HFFc6 (cell line): ENCODE measurements at regions not wholly inside any gene's neighbourhood (a gene's known extent, or its start where the extent isn't known, plus 50 kb on each side); places are given as distances from the start of the nearest gene placed in this dataset.
A peak's percentile ranks its signal among the peaks of the same experiment; 100 is the strongest.

Experiments used
- DNase-seq: peaks from one replicate; pipeline ENCODE4 v3.0.0-alpha.2; 2018
- H3K27ac Mint-ChIP-seq: 2 replicates; pipeline ENCODE4 v1.8.0; 2020; ENCODE audit warnings: mild to moderate bottlenecking, mixed read lengths
- H3K27me3 Mint-ChIP-seq: 2 replicates; pipeline ENCODE4 v1.8.0; 2021; ENCODE audit warnings: mild to moderate bottlenecking, moderate library complexity, mixed read lengths; ENCODE audit not compliant: insufficient read depth
- H3K36me3 Mint-ChIP-seq: 2 replicates; pipeline ENCODE4 v1.8.0; 2021; ENCODE audit warnings: low read depth, mixed read lengths
- H3K4me1 Mint-ChIP-seq: 2 replicates; pipeline ENCODE4 v1.8.0; 2020; ENCODE audit warnings: low read depth, mixed read lengths
- H3K4me3 Mint-ChIP-seq: 2 replicates; pipeline ENCODE4 v1.8.0; 2020; ENCODE audit warnings: mild to moderate bottlenecking, moderate library complexity, mixed read lengths
- H3K9me3 Mint-ChIP-seq: 2 replicates; pipeline ENCODE4 v1.8.0; 2020; ENCODE audit warnings: mild to moderate bottlenecking, mixed read lengths
- CTCF ChIP-seq: fragments of 200-600 bp; sonication (generic); IDR thresholded peaks from 2 replicates; pipeline ENCODE4 v1.5.0; 2021; ENCODE audit warnings: antibody characterized with exemption, mild to moderate bottlenecking

GRCh38 chr16:35431829-35432663 lies 1972.6 kb downstream of the TP53TG3F start:
- H3K27me3 Mint-ChIP-seq, result no peaks in the 10 kb centered on the region; the same call in 1 of the 2 replicates
- no peak overlapping the region for H3K27ac Mint-ChIP-seq
- no peak overlapping the region for H3K4me3 Mint-ChIP-seq
- DNase-seq, result no peak
- peaks cover 36% of the 10 kb centered on the region for H3K9me3 Mint-ChIP-seq
- no peaks in the 10 kb centered on the region; the same call in 1 of the 2 replicates for H3K36me3 Mint-ChIP-seq
- TF ChIP-seq CTCF, result peak; percentile 76
- no peaks in the 10 kb centered on the region for H3K4me1 Mint-ChIP-seq

GRCh38 chr16:35440875-35441274 lies 1981.5 kb downstream of the TP53TG3F start:
- Mint-ChIP-seq H3K9me3 (peaks cover 50% of the 10 kb centered on the region), H3K27ac (no peak overlapping the region), H3K27me3 (no peaks in the 10 kb centered on the region), H3K36me3 (peaks cover 5% of the 10 kb centered on the region; the same call in 1 of the 2 replicates), H3K4me3 (no peak overlapping the region), H3K4me1 (no peaks in the 10 kb centered on the region)
- no peak for DNase-seq
- no peak for TF ChIP-seq CTCF

- peaks cover 10% of the 10 kb centered on the region; the same call in 1 of the 2 replicates for H3K36me3 Mint-ChIP-seq
- no peak overlapping the region for H3K27ac Mint-ChIP-seq
- TF ChIP-seq CTCF, result no peak
- H3K4me1 Mint-ChIP-seq, result no peaks in the 10 kb centered on the region
- no peak overlapping the region for H3K4me3 Mint-ChIP-seq
- peaks cover 80% of the 10 kb centered on the region for H3K9me3 Mint-ChIP-seq
- peaks cover 2% of the 10 kb centered on the region for H3K27me3 Mint-ChIP-seq
- no peak for DNase-seq
These were observed 1987.7 kb downstream of the TP53TG3F start for GRCh38 chr16:35447010-35447558.

GRCh38 chr16:35449663-35450062 lies 1990.3 kb downstream of the TP53TG3F start:
- Mint-ChIP-seq H3K36me3 (peaks cover 16% of the 10 kb centered on the region; the same call in 1 of the 2 replicates), H3K27ac (no peak overlapping the region), H3K27me3 (peaks cover 2% of the 10 kb centered on the region), H3K4me3 (no peak overlapping the region), H3K9me3 (peaks cover 86% of the 10 kb centered on the region), H3K4me1 (no peaks in the 10 kb centered on the region)
- DNase-seq, result no peak
- no peak for TF ChIP-seq CTCF

GRCh38 chr16:35450648-35451047 lies 1991.2 kb downstream of the TP53TG3F start:
- DNase-seq, result no peak
- Mint-ChIP-seq H3K9me3 (peaks cover 86% of the 10 kb centered on the region), H3K4me3 (no peak overlapping the region), H3K36me3 (peaks cover 16% of the 10 kb centered on the region; the same call in 1 of the 2 replicates), H3K4me1 (no peaks in the 10 kb centered on the region), H3K27ac (no peak overlapping the region), H3K27me3 (peaks cover 2% of the 10 kb centered on the region)
- no peak for TF ChIP-seq CTCF
